Ammon's horn (tissue), 1 donor: ENCODE measurements at regions not wholly inside any gene's neighbourhood (a gene's known extent, or its start where the extent isn't known, plus 50 kb on each side); places are given as distances from the start of the nearest gene placed in this dataset.

Experiments
- DNase-seq: peaks from one replicate; pipeline ENCODE4 v3.0.0-alpha.2; 2016; ENCODE audit warnings: low spot score

DNA sequence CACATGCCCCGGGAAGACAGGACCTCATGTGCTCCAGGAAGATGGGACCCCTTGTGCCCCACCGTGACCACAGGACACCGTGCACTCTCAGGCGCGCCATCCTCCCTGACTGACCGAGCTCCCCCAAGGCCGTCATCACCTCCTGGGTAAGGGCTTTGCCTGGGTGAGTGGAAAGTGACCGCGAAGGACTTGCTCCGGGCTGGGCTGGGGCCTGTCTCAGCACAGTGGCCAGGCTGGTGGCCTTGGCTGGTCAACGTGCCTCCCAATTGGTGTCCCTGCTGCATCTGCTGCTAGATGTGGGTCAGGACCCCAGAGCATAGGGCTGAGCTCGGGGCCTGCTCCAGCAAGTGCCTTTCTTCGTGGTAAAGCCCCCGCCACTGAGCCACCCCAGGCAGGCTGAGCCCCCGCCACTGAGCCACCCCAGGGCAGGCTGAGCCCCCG is 69.7 kb upstream of the CTDP1 start:
- no peak for DNase-seq

DNA sequence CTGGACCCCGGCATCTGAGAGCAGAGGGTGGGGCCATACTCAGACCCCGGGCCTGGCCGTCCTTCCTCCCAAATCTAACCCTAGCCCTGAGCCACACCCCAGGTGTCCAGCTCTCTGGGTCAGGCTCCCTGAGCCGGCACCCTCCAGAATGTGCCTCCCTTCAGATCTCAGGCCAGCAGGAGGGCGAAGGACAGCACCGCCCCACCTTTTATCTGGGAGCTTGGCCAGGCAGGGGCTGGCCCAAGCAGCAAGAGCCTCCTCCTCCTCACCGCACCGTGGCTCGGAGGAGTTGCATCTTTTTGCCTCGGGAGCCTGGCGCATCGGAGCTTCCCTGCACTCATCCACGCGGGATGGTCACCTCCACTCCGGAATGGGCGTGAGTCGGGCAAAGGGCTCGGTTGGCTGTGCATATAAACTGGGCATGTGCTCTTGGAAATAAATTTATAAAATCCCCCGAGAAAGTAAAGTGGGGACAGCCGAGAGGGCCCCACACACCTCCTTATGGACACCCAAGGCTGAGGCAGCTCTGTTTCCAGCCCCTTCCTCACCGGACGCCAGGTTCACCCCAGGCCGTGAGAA is 69.1 kb upstream of the CTDP1 start:
- DNase-seq = no peak

GRCh38 chr18:79611040-79611681 is 68.4 kb upstream of the CTDP1 start:
- DNase-seq = peak; percentile 50

- DNase-seq = no peak
Observed at GRCh38 chr18:79612291-79613108, 67.1 kb upstream of the CTDP1 start.

DNA sequence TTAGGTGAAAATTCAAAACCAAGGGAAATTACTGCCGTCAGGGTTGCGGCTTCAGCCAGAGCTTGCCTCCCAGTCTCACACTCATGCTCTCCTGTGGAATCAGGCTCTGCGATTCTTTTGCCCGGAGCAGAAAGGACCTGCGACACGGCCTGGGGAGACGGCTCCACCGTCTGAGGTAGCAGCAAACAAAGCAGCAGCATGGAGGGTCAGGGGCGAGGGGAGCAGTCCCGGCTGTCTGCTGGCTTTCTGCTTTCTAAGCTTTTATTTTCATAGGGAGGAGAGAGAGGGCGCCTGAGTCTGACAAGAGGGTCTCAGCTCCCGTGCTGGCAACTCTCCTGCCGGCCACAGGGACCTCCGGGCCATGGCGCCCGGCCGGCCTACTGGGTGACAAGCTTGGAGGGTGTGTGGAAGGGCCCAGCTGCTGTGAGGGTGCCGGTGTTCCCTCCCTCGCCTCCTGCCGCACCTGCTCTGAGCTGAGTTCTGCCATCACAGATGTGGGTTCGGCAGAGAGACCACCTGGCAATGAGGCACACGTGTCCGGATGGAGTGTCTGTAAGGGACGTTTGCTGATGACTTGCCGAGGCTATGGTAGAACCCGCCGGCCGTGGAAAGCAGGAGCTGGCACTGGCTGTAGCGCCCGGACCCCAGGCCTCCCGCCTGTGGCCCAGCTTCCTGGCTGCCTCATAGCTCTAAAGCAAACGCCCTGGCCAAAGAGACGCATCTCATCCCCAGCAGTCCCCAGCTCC is 66.2 kb upstream of the CTDP1 start:
- DNase-seq = no peak

DNA sequence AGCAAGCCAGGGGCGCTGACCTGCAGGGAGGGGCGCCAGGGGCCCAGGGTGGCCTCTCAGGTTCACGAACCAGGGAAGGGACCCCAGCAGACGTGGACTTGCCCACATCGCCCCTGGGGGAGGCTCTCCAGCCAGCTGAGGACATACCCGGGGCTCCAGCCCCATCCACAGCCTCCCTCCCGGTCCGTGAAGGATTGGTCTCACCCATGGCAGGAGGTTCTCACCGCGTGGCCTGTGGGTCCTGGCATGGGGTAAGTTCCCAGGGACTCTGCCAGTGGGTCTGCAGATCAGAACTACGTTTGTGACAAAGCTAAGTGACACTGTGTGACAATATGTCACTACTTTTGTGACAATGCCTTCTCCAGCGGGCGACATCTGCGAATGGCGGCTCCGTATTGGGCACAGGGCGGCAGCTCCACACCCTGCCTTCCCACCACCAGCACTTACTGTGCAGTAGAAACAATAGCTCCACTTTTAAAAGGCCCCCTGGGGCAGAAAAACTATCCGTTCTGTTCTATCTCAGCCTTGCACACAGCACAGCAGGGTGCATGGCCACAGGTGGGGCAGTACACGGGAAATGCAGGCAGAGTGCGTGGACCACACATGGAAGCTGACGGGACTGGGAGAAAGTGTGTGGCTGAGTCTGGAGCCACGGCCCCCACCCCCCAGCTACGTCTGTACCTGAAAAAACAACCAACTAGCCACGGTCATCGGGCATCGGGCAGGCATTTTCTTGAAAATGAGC is 65.2 kb upstream of the CTDP1 start:
- no peak for DNase-seq

GRCh38 chr18:79615091-79615490 is 64.5 kb upstream of the CTDP1 start:
- DNase-seq = no peak

GRCh38 chr18:79615586-79615985 is 64.0 kb upstream of the CTDP1 start:
- no peak for DNase-seq

DNA sequence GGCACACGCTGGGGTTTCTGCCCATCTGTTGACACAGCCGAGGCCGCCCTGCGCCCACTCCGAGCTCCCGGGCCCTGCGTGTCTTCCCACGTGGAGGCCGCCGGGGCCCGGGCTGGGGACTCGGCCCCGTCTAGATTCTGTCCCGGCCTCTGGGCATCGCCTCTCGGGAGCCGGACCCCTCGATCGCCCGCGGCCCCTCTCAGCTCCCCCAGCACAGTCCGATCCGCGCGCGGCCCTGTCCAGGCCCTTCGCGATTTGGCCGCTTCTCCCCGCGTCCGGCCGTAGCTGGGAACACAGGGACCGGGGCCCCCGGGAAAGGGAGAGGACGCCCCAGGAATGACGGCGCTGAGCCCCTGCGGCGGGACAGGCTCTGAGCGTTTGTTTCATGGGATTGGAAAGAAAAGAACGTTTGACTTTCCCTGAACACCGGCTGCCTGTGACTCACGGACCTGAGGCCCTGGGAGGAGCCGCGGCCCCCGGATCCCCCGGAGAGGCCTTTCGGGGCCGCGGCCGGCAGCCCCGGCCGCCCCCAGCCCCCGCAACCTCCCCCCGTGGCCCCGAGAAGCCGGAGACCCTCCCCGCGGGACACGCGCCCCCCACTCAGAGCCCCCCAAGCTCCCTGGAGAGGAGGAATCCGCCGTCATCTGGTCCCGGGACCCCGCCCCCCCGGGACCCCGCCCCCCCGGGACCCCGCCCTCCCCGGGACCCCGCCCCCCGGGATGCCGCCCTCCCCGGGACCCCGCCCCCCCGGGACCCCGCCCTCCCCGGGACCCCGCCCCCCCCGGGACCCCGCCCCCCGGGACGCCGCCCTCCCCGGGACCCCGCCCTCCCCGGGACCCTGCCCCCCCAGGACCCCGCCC is 62.7 kb upstream of the CTDP1 start:
- no peak for DNase-seq

DNA sequence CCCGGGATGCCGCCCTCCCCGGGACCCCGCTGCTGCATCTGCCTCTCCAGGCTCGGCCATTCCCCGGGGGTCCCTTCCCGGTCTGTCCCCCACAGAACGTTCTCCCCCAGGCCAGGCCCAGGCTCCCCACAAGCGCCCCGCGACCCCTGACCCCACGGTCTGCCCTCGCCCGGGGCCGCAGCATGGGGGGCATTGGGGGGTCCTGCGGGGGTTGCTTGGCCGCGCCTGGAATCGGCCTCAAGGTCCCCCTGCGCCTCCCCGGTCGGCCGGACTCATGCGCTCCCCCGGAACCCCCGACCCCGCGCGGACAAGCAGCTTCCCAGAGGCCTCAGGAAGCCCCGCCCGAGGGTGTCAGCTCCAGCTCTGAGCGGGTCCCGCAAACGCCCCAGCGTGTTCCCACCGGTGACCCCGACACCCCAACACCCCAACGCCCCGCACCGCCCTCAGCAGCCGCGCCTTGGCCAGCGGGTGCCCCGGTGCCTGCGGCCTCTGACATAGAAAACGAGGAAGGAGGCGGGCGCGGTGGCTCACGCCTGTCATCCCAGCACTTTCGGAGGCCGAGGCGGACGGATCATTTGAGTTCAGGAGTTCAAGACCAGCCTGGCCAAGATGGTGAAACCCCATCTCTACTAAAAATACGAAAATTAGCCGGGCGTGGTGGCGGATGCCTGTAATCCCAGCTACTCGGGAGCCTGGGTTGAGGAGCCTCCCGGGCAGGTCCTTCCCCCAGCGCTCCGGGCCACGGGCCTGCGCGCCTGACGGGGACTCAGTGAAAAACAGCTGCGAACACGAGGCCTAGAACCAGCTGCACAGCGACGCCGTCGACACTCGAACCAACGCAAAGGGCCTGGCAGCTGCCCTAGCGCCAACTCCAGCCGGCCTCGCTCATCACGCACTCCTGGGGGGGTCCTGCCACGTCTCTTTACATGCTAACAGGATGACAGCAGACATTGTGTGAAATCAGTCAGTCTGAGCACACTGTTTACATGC is 61.8 kb upstream of the CTDP1 start:
- no peak for DNase-seq

GRCh38 chr18:79620576-79621165 is 58.9 kb upstream of the CTDP1 start:
- no peak for DNase-seq

GRCh38 chr18:79621501-79621900 is 58.1 kb upstream of the CTDP1 start:
- DNase-seq = no peak

DNA sequence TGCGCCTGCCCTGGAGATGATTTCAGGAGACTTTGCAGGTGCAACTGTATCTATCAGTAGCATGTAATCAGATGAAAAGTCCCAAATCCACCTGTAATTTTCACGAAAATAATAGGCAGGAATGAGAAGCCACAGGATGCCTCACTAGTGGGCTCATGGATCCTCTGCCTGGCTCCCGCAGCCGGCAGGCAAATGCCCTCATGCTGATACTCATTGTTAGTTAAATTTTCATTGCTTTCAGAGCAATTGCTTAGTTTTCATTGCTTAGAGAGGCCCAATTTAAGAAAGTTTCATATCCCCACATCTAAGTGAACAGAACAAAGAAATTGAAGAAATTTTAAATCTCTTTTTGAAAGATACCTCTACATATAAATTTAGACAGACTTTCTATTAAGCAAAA is 57.6 kb upstream of the CTDP1 start:
- no peak for DNase-seq

DNA sequence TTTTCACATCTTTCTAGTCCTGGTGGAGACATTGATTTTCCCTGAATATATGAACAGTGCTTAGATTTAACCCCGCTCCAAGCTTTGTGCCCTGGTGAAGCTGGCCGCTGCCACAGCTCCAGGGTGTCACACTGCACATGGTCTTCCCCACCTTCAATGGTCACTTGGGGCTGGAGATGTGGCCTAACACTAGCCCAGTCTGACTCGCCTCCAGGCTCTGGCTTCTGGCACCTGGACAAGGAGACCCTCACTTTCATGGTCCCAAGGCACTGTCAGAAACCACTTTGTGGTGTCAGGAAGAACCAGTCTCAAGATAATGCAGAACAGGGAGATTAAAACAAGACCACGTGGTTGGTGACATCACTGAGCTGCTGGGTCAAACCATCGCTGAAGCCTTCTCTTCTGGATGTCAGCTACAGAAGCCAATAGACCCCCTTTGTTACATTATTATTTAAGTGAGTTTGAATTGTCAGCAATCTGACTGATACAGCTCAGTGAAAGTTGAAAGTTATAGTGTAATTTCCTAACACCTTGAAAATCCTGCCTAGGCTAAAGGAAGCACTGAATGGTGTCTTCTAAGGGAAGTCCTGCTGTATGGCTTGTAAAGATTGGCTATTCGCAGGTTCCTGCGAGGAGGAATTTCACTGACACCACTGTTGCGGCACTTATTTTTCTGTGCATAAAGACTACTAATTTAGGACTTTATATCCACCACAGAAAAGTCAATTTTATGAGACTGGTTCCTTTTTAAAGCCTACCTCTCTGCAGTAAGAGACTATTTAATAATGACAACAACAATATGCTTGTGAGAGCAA is 55.0 kb upstream of the CTDP1 start:
- no peak for DNase-seq

GRCh38 chr18:79625195-79625923 is 54.2 kb upstream of the CTDP1 start:
- DNase-seq = peak; percentile 64

GRCh38 chr18:79625924-79626561 is 53.6 kb upstream of the CTDP1 start:
- peak; percentile 40 for DNase-seq
